H4 (cell line): ENCODE measurements at regions not wholly inside any gene's neighbourhood (a gene's known extent, or its start where the extent isn't known, plus 50 kb on each side); places are given as distances from the start of the nearest gene placed in this dataset.
"Not testable (repeated sequence)": the region's sequence is repeated elsewhere in the genome, so short reads cannot be mapped to it uniquely, and the experiment has no call there.

Experiments
- DNase-seq: peaks from one replicate; pipeline ENCODE4 v3.0.0-alpha.2; 2015; ENCODE audit warnings: low spot score

- no peak for DNase-seq
Observed at GRCh38 chr18:1416074-1416473, 511.4 kb downstream of the ADCYAP1 start.

- no peak for DNase-seq
Observed at GRCh38 chr18:1421502-1421901, 516.8 kb downstream of the ADCYAP1 start.

GRCh38 chr18:1422634-1423033, 518.0 kb downstream of the ADCYAP1 start:
- no peak for DNase-seq

GRCh38 chr18:1425679-1426078, 521.0 kb downstream of the ADCYAP1 start:
- no peak for DNase-seq

- no peak for DNase-seq
Observed at GRCh38 chr18:1435487-1435886, 530.8 kb downstream of the ADCYAP1 start.

- no peak for DNase-seq
Observed at GRCh38 chr18:1436199-1436598, 531.5 kb downstream of the ADCYAP1 start.

- DNase-seq = no peak
Observed at GRCh38 chr18:1438458-1438910, 533.8 kb downstream of the ADCYAP1 start.

GRCh38 chr18:1438967-1439366, 534.3 kb downstream of the ADCYAP1 start:
- DNase-seq = no peak

GRCh38 chr18:1444062-1444461, 539.4 kb downstream of the ADCYAP1 start:
- DNase-seq = not testable (repeated sequence)

GRCh38 chr18:1446765-1447164, 542.1 kb downstream of the ADCYAP1 start:
- no peak for DNase-seq

- no peak for DNase-seq
Observed at GRCh38 chr18:1452821-1453220, 548.1 kb downstream of the ADCYAP1 start.

GRCh38 chr18:1455605-1456004, 550.9 kb downstream of the ADCYAP1 start:
- no peak for DNase-seq

- DNase-seq = no peak
Observed at GRCh38 chr18:1458547-1458946, 553.9 kb downstream of the ADCYAP1 start.

GRCh38 chr18:1463981-1464380, 559.3 kb downstream of the ADCYAP1 start:
- no peak for DNase-seq

- DNase-seq = no peak
Observed at GRCh38 chr18:1464444-1465217, 560.0 kb downstream of the ADCYAP1 start.

GRCh38 chr18:1466035-1466434, 561.4 kb downstream of the ADCYAP1 start:
- DNase-seq = no peak

GRCh38 chr18:1467461-1467964, 562.8 kb downstream of the ADCYAP1 start:
- DNase-seq = no peak

GRCh38 chr18:1468550-1468949, 563.9 kb downstream of the ADCYAP1 start:
- DNase-seq = no peak

GRCh38 chr18:1475867-1476266, 571.2 kb downstream of the ADCYAP1 start:
- DNase-seq = no peak

GRCh38 chr18:1480309-1480708, 575.6 kb downstream of the ADCYAP1 start:
- no peak for DNase-seq

GRCh38 chr18:1481577-1481976, 576.9 kb downstream of the ADCYAP1 start:
- DNase-seq = no peak

GRCh38 chr18:1483385-1483784, 578.7 kb downstream of the ADCYAP1 start:
- DNase-seq = peak; percentile 3

- DNase-seq = no peak
Observed at GRCh38 chr18:1487457-1487856, 582.8 kb downstream of the ADCYAP1 start.

- DNase-seq = no peak
Observed at GRCh38 chr18:1488394-1488793, 583.7 kb downstream of the ADCYAP1 start.
